H1 (cell line): ENCODE measurements at regions not wholly inside any gene's neighbourhood (a gene's known extent, or its start where the extent isn't known, plus 50 kb on each side); places are given as distances from the start of the nearest gene placed in this dataset.

Source experiments
- ASH2L ChIP-seq: fragments of 200-600, 300-600 bp; sonication (generic); IDR thresholded peaks from one replicate; pipeline ENCODE4 v1.7.1; 2017; ENCODE audit warnings: low read length
- ATF2 ChIP-seq: IDR thresholded peaks from 2 replicates; pipeline ENCODE4 v1.6.1; 2012; ENCODE audit warnings: low read length, inconsistent platforms
- CBX5 ChIP-seq: fragments of 300-800, 300-1000 bp; sonication (generic); IDR thresholded peaks from 2 replicates; pipeline ENCODE4 v1.7.1; 2016; ENCODE audit warnings: antibody characterized with exemption, low read length, low read depth
- CBX8 ChIP-seq: fragments of 300-800, 300-1000 bp; sonication (generic); IDR thresholded peaks from 2 replicates; pipeline ENCODE4 v1.7.1; 2016; ENCODE audit warnings: low read depth, low read length, borderline replicate concordance
- CEBPB ChIP-seq: IDR thresholded peaks from 2 replicates; pipeline ENCODE4 v1.6.1; 2012; ENCODE audit warnings: low read depth, low read length
- NRF1 ChIP-seq: IDR thresholded peaks from 2 replicates; pipeline ENCODE4 v1.6.1; 2011; ENCODE audit warnings: mild to moderate bottlenecking, low read depth, low read length, improper control_type of control experiment
- RFX5 ChIP-seq: IDR thresholded peaks from 2 replicates; pipeline ENCODE4 v1.6.1; 2011; ENCODE audit warnings: low read depth, low read length, improper control_type of control experiment, borderline replicate concordance
- SAP30 ChIP-seq: fragments of 300-600 bp; sonication (generic); IDR thresholded peaks from 2 replicates; pipeline ENCODE4 v1.7.1; 2012; ENCODE audit warnings: low read length, moderate library complexity, mild to moderate bottlenecking, inconsistent platforms; ENCODE audit not compliant: insufficient read depth, insufficient replicate concordance
- SIRT6 ChIP-seq: IDR thresholded peaks from one replicate; pipeline ENCODE4 v1.7.1; 2012; ENCODE audit warnings: low read length, inconsistent platforms
- SIX5 ChIP-seq: IDR thresholded peaks from 2 replicates; pipeline ENCODE4 v1.6.1; 2011; ENCODE audit warnings: mild to moderate bottlenecking, low read depth, low read length
- TF ChIP-seq, protein P1 (sequence below): fragments of 300-600 bp; sonication (generic); IDR thresholded peaks from 2 replicates; pipeline ENCODE4 v1.7.1; 2012; ENCODE audit warnings: low read length, moderate library complexity, mild to moderate bottlenecking, inconsistent platforms; ENCODE audit not compliant: insufficient replicate concordance

- TF ChIP-seq, protein P1, sequence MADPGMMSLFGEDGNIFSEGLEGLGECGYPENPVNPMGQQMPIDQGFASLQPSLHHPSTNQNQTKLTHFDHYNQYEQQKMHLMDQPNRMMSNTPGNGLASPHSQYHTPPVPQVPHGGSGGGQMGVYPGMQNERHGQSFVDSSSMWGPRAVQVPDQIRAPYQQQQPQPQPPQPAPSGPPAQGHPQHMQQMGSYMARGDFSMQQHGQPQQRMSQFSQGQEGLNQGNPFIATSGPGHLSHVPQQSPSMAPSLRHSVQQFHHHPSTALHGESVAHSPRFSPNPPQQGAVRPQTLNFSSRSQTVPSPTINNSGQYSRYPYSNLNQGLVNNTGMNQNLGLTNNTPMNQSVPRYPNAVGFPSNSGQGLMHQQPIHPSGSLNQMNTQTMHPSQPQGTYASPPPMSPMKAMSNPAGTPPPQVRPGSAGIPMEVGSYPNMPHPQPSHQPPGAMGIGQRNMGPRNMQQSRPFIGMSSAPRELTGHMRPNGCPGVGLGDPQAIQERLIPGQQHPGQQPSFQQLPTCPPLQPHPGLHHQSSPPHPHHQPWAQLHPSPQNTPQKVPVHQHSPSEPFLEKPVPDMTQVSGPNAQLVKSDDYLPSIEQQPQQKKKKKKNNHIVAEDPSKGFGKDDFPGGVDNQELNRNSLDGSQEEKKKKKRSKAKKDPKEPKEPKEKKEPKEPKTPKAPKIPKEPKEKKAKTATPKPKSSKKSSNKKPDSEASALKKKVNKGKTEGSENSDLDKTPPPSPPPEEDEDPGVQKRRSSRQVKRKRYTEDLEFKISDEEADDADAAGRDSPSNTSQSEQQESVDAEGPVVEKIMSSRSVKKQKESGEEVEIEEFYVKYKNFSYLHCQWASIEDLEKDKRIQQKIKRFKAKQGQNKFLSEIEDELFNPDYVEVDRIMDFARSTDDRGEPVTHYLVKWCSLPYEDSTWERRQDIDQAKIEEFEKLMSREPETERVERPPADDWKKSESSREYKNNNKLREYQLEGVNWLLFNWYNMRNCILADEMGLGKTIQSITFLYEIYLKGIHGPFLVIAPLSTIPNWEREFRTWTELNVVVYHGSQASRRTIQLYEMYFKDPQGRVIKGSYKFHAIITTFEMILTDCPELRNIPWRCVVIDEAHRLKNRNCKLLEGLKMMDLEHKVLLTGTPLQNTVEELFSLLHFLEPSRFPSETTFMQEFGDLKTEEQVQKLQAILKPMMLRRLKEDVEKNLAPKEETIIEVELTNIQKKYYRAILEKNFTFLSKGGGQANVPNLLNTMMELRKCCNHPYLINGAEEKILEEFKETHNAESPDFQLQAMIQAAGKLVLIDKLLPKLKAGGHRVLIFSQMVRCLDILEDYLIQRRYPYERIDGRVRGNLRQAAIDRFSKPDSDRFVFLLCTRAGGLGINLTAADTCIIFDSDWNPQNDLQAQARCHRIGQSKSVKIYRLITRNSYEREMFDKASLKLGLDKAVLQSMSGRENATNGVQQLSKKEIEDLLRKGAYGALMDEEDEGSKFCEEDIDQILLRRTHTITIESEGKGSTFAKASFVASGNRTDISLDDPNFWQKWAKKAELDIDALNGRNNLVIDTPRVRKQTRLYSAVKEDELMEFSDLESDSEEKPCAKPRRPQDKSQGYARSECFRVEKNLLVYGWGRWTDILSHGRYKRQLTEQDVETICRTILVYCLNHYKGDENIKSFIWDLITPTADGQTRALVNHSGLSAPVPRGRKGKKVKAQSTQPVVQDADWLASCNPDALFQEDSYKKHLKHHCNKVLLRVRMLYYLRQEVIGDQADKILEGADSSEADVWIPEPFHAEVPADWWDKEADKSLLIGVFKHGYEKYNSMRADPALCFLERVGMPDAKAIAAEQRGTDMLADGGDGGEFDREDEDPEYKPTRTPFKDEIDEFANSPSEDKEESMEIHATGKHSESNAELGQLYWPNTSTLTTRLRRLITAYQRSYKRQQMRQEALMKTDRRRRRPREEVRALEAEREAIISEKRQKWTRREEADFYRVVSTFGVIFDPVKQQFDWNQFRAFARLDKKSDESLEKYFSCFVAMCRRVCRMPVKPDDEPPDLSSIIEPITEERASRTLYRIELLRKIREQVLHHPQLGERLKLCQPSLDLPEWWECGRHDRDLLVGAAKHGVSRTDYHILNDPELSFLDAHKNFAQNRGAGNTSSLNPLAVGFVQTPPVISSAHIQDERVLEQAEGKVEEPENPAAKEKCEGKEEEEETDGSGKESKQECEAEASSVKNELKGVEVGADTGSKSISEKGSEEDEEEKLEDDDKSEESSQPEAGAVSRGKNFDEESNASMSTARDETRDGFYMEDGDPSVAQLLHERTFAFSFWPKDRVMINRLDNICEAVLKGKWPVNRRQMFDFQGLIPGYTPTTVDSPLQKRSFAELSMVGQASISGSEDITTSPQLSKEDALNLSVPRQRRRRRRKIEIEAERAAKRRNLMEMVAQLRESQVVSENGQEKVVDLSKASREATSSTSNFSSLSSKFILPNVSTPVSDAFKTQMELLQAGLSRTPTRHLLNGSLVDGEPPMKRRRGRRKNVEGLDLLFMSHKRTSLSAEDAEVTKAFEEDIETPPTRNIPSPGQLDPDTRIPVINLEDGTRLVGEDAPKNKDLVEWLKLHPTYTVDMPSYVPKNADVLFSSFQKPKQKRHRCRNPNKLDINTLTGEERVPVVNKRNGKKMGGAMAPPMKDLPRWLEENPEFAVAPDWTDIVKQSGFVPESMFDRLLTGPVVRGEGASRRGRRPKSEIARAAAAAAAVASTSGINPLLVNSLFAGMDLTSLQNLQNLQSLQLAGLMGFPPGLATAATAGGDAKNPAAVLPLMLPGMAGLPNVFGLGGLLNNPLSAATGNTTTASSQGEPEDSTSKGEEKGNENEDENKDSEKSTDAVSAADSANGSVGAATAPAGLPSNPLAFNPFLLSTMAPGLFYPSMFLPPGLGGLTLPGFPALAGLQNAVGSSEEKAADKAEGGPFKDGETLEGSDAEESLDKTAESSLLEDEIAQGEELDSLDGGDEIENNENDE = no peak
- TF ChIP-seq CEBPB (no peak), ATF2 (no peak), SIX5 (no peak), CBX8 (no peak), ASH2L (no peak), NRF1 (no peak), SIRT6 (no peak), SAP30 (no peak), RFX5 (no peak), CBX5 (no peak)
Observed at GRCh38 chr11:60633645-60634044, 65.8 kb upstream of the MS4A8 start (continued).
